ENCODE measurements at regions not wholly inside any gene's neighbourhood (a gene's known extent, or its start where the extent isn't known, plus 50 kb on each side); places are given as distances from the start of the nearest gene placed in this dataset.

GRCh38 chr16:65222049-65222448, 100.2 kb upstream of the CDH11 start:
- TF ChIP-seq CTCF (IDR thresholded peaks at IDR 0.05): no peak
- H3K36me3 Mint-ChIP-seq (ENCODE audit: low read depth): no peaks in the 10 kb centered on the region
- peaks cover 10% of the 10 kb centered on the region for H3K4me1 Mint-ChIP-seq (ENCODE audit: low read depth)
- H3K9me3 Mint-ChIP-seq (ENCODE audit: low read depth): no peaks in the 10 kb centered on the region
- no peak for DNase-seq (ENCODE audit: low spot score)
- H3K4me3 Mint-ChIP-seq (ENCODE audit: unreplicated experiment): no peak overlapping the region
- H3K27ac Mint-ChIP-seq (ENCODE audit: unreplicated experiment): no peak overlapping the region
- H3K27me3 Mint-ChIP-seq (ENCODE audit: low read depth): no peaks in the 10 kb centered on the region

GRCh38 chr16:65219786-65220185, 97.9 kb upstream of the CDH11 start:
- no peak overlapping the region for H3K4me3 Mint-ChIP-seq (ENCODE audit: unreplicated experiment)
- TF ChIP-seq CTCF (IDR thresholded peaks at IDR 0.05): no peak
- no peaks in the 10 kb centered on the region for H3K36me3 Mint-ChIP-seq (ENCODE audit: low read depth)
- H3K27ac Mint-ChIP-seq (ENCODE audit: unreplicated experiment): no peak overlapping the region
- peaks cover 10% of the 10 kb centered on the region for H3K4me1 Mint-ChIP-seq (ENCODE audit: low read depth)
- peaks cover 2% of the 10 kb centered on the region for H3K9me3 Mint-ChIP-seq (ENCODE audit: low read depth)
- no peak for DNase-seq (ENCODE audit: low spot score)
- no peaks in the 10 kb centered on the region for H3K27me3 Mint-ChIP-seq (ENCODE audit: low read depth)

- no peak for TF ChIP-seq CTCF (IDR thresholded peaks at IDR 0.05)
- H3K4me1 Mint-ChIP-seq (ENCODE audit: low read depth): peaks cover 10% of the 10 kb centered on the region
- no peaks in the 10 kb centered on the region for H3K27me3 Mint-ChIP-seq (ENCODE audit: low read depth)
- H3K9me3 Mint-ChIP-seq (ENCODE audit: low read depth): peaks cover 2% of the 10 kb centered on the region
- no peaks in the 10 kb centered on the region for H3K36me3 Mint-ChIP-seq (ENCODE audit: low read depth)
- no peak overlapping the region for H3K4me3 Mint-ChIP-seq (ENCODE audit: unreplicated experiment)
- DNase-seq (ENCODE audit: low spot score): no peak
- no peak overlapping the region for H3K27ac Mint-ChIP-seq (ENCODE audit: unreplicated experiment)
Measured at GRCh38 chr16:65218348-65218747, 96.5 kb upstream of the CDH11 start.

GRCh38 chr16:65213866-65214595, 92.2 kb upstream of the CDH11 start:
- no peaks in the 10 kb centered on the region for H3K4me1 Mint-ChIP-seq (ENCODE audit: low read depth)
- no peak overlapping the region for H3K4me3 Mint-ChIP-seq (ENCODE audit: unreplicated experiment)
- no peaks in the 10 kb centered on the region for H3K27me3 Mint-ChIP-seq (ENCODE audit: low read depth)
- H3K9me3 Mint-ChIP-seq (ENCODE audit: low read depth): peaks cover 2% of the 10 kb centered on the region
- no peaks in the 10 kb centered on the region for H3K36me3 Mint-ChIP-seq (ENCODE audit: low read depth)
- DNase-seq (ENCODE audit: low spot score): no peak
- H3K27ac Mint-ChIP-seq (ENCODE audit: unreplicated experiment): no peak overlapping the region
- TF ChIP-seq CTCF (IDR thresholded peaks at IDR 0.05): no peak

- Mint-ChIP-seq H3K4me1 (ENCODE audit: low read depth) (no peaks in the 10 kb centered on the region), H3K4me3 (ENCODE audit: unreplicated experiment) (no peak overlapping the region)
Measured at GRCh38 chr16:65212791-65213190, 90.9 kb upstream of the CDH11 start.

More at GRCh38 chr16:65212791-65213190, 90.9 kb upstream of the CDH11 start:
- no peaks in the 10 kb centered on the region for H3K36me3 Mint-ChIP-seq (ENCODE audit: low read depth)
- H3K27me3 Mint-ChIP-seq (ENCODE audit: low read depth): no peaks in the 10 kb centered on the region
- H3K27ac Mint-ChIP-seq (ENCODE audit: unreplicated experiment): no peak overlapping the region
- H3K9me3 Mint-ChIP-seq (ENCODE audit: low read depth): peaks cover 2% of the 10 kb centered on the region
- no peak for TF ChIP-seq CTCF (IDR thresholded peaks at IDR 0.05)
- no peak for DNase-seq (ENCODE audit: low spot score)
